ENCODE measurements at regions not wholly inside any gene's neighbourhood (a gene's known extent, or its start where the extent isn't known, plus 50 kb on each side); places are given as distances from the start of the nearest gene placed in this dataset.

DNA sequence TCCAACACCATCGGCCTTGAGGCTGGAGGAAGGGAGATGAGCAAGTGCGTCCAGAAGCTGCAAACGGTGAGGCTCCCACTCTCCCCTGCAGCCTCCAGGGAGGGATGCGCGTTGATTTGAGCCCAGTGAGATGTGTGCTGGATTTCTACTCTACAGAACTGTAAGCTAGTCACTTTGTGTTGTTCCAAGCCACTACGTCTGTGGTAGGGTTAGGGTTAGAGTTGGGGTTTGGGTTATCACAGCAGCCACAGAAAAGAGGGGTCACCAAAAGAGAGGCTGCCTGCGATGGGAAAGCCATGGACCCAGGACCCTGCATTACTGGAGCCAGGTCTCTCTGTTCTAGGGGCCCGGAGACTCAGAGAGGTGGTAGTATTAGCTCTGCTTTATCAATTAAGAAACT, 94.5 kb downstream of the KCNF1 start:
- no peak overlapping the region for H3K4me3 ChIP-seq (ENCODE audit: low read depth, low read length)
- DNase-seq (ENCODE audit: low read depth) = no peak
- TF ChIP-seq, protein P1, sequence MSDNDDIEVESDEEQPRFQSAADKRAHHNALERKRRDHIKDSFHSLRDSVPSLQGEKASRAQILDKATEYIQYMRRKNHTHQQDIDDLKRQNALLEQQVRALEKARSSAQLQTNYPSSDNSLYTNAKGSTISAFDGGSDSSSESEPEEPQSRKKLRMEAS (IDR thresholded peaks at IDR 0.05; ENCODE audit: low read depth, low read length) = no peak
- TF ChIP-seq POLR2A (IDR thresholded peaks at IDR 0.05; ENCODE audit: extremely low read depth, insufficient read length) (no peak), MYC (IDR thresholded peaks at IDR 0.05; ENCODE audit: low read depth, low read length) (no peak)
- TF ChIP-seq, protein P2, sequence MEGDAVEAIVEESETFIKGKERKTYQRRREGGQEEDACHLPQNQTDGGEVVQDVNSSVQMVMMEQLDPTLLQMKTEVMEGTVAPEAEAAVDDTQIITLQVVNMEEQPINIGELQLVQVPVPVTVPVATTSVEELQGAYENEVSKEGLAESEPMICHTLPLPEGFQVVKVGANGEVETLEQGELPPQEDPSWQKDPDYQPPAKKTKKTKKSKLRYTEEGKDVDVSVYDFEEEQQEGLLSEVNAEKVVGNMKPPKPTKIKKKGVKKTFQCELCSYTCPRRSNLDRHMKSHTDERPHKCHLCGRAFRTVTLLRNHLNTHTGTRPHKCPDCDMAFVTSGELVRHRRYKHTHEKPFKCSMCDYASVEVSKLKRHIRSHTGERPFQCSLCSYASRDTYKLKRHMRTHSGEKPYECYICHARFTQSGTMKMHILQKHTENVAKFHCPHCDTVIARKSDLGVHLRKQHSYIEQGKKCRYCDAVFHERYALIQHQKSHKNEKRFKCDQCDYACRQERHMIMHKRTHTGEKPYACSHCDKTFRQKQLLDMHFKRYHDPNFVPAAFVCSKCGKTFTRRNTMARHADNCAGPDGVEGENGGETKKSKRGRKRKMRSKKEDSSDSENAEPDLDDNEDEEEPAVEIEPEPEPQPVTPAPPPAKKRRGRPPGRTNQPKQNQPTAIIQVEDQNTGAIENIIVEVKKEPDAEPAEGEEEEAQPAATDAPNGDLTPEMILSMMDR (IDR thresholded peaks at IDR 0.05; ENCODE audit: low read depth, low read length) = no peak

DNA sequence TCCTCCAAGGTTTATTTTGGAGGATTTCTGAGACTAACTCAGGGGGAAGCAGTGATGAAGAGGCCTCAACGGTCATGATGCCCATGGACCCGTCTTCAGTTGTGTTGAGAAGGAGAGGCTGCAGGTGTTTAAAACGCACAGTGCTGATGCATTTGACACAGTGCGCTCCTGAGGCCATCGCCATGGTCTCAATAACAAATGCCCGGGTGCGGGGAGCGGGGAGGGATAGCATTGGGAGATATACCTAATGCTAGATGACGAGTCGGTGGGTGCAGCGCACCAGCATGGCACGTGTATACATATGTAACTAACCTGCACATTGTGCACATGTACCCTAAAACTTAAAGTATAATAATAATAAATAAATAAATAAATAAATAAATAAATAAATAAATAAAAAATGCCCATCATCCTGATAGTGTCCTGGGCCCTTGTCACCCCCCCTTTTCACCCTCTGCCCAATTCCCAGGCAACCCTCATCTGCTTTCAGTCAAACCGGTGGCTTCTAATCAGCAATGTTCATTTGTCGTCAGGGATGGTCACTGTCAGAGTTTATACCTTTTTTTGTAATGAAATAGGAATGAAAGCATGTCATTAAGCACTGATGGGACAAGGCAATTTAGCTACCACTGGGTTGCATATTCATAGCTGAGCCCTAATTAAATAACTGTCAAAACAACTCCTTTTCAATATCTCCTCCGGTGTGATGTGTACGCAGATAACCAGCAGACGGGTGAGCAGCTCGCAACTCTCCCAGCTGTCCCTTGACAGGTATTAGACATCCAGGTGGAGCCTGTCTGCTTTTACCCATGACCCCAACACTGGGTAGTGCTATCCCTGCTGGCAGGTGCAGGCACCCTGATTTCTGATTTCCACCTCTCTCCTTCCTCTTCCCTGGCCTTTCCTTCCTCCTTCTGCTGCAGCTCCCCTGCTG, 95.9 kb downstream of the KCNF1 start:
- no peak for DNase-seq (ENCODE audit: low read depth)
- TF ChIP-seq, protein P1 (IDR thresholded peaks at IDR 0.05; ENCODE audit: low read depth, low read length) = no peak
- TF ChIP-seq POLR2A (IDR thresholded peaks at IDR 0.05; ENCODE audit: extremely low read depth, insufficient read length) (no peak), MYC (IDR thresholded peaks at IDR 0.05; ENCODE audit: low read depth, low read length) (no peak)
- TF ChIP-seq, protein P2 (IDR thresholded peaks at IDR 0.05; ENCODE audit: low read depth, low read length) = no peak
- no peak overlapping the region for H3K4me3 ChIP-seq (ENCODE audit: low read depth, low read length)

DNA sequence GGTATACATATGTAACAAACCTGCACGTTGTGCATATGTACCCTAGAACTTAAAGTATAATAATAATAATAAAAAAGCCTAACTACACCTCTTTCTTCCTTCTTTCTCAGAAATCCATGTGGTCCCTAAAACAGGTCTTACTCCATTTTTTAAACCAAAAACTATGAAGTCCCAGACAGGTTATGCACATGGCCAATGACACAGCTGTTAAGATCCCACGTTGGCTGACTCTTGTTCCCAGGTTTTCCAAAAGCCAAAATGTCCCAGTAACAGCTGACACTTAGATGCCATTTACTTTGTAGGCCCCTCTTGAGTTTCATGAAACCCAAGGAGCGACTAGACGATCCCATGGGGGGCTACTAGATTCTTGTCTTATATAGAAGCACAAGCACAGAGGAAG, 97.0 kb downstream of the KCNF1 start:
- H3K4me3 ChIP-seq (ENCODE audit: low read depth, low read length) = no peak overlapping the region
- TF ChIP-seq, protein P2 (IDR thresholded peaks at IDR 0.05; ENCODE audit: low read depth, low read length) = no peak
- TF ChIP-seq POLR2A (IDR thresholded peaks at IDR 0.05; ENCODE audit: extremely low read depth, insufficient read length) (no peak), MYC (IDR thresholded peaks at IDR 0.05; ENCODE audit: low read depth, low read length) (no peak)
- TF ChIP-seq, protein P1 (IDR thresholded peaks at IDR 0.05; ENCODE audit: low read depth, low read length) = no peak
- no peak for DNase-seq (ENCODE audit: low read depth)

DNA sequence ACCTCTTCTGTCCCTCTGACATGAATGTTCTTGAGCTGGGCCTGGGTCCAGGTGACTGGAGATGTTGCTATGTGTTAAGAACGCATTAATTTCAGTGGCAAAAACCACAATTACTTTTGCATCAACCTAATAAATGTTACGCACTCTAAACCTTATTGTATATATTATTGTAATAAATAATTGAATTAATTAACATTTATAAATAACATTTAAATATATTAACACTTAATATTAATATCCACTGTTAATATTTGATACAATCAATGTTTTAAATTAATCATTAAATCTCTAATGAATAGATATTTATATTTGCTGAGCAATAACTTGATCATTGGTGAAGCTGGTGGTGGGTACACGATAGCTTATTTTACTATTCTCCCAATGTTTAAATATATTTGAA, 97.4 kb downstream of the KCNF1 start:
- DNase-seq (ENCODE audit: low read depth) = no peak
- TF ChIP-seq, protein P2 (IDR thresholded peaks at IDR 0.05; ENCODE audit: low read depth, low read length) = no peak
- TF ChIP-seq MYC (IDR thresholded peaks at IDR 0.05; ENCODE audit: low read depth, low read length) (no peak), POLR2A (IDR thresholded peaks at IDR 0.05; ENCODE audit: extremely low read depth, insufficient read length) (no peak)
- TF ChIP-seq, protein P1 (IDR thresholded peaks at IDR 0.05; ENCODE audit: low read depth, low read length) = no peak

DNA sequence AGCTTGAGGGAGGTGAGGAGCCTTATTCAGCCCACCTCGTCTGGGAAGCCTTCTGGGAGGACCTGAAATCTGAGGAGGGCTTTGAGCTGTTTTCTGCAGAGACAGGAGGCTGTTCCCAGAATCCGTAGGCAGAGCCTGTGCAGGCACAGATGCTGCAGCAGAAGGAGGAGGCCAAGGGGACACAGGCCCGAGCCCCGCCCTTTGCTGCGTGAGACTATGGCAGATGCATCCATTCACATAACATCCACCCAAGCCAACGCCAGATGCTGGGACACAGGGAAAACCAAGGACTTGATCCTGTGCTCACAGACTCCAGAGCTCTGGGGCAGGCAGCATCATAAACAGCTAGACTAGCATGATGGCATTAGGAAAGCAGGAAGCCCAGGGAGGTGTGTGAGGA, 98.2 kb downstream of the KCNF1 start:
- TF ChIP-seq, protein P1 (IDR thresholded peaks at IDR 0.05; ENCODE audit: low read depth, low read length) = no peak
- TF ChIP-seq, protein P2 (IDR thresholded peaks at IDR 0.05; ENCODE audit: low read depth, low read length) = no peak
- no peak overlapping the region for H3K4me3 ChIP-seq (ENCODE audit: low read depth, low read length)
- no peak for DNase-seq (ENCODE audit: low read depth)

More for the DNA sequence above, 97.4 kb downstream of the KCNF1 start:
- H3K4me3 ChIP-seq (ENCODE audit: low read depth, low read length) = no peak overlapping the region

All from NB4 (cell line).